Spleen (tissue), 11 donors: ENCODE measurements at regions not wholly inside any gene's neighbourhood (a gene's known extent, or its start where the extent isn't known, plus 50 kb on each side); places are given as distances from the start of the nearest gene placed in this dataset.

Source experiments
- DNase-seq: peaks from one replicate; pipeline ENCODE4 v3.0.0-alpha.2; 2020
- H3K27ac ChIP-seq, 8 donors: fragments of 200-600 bp; sonication (generic) in 7 of 8; 1 replicate in 4 of 8; 2 replicates in 4 of 8; pipeline versions ENCODE4 v1.5.0 to v1.8.0; 2016 to 2021; ENCODE audit warnings: inconsistent platforms in 4 of 8, mild to moderate bottlenecking in 4 of 8, moderate library complexity in 1 of 8
- H3K27me3 ChIP-seq, 7 donors: fragments of 200-600 bp; sonication (generic) in 6 of 7; replicated peaks in 1 of 7; 1 replicate in 4 of 7; 2 replicates in 3 of 7; pipeline versions ENCODE4 v1.5.0 to v1.8.0; 2016 to 2021; ENCODE audit warnings: inconsistent platforms in 3 of 7, mild to moderate bottlenecking in 1 of 7
- H3K36me3 ChIP-seq, 6 donors: fragments of 200-600 bp; sonication (generic) in 5 of 6; 1 replicate in 4 of 6; 2 replicates in 2 of 6; pipeline versions ENCODE4 v1.5.0 to v1.8.0; 2016 to 2021; ENCODE audit warnings: inconsistent platforms in 2 of 6
- H3K4me1 ChIP-seq, 6 donors: fragments of 200-600 bp; sonication (generic) in 5 of 6; 1 replicate in 3 of 6; 2 replicates in 3 of 6; pipeline versions ENCODE4 v1.5.0 to v1.8.0; 2016 to 2021; ENCODE audit warnings: inconsistent platforms in 3 of 6
- H3K4me3 ChIP-seq, 8 donors: fragments of 200-600 bp; sonication (generic) in 7 of 8; 1 replicate in 4 of 8; 2 replicates in 4 of 8; pipeline versions ENCODE4 v1.5.0 to v1.8.0; 2016 to 2021; ENCODE audit warnings: inconsistent platforms in 4 of 8, mild to moderate bottlenecking in 4 of 8, moderate library complexity in 2 of 8
- H3K9me3 ChIP-seq, 8 donors: fragments of 200-600 bp; sonication (generic) in 7 of 8; 1 replicate in 4 of 8; 2 replicates in 4 of 8; pipeline versions ENCODE4 v1.5.0 to v1.8.0; 2016 to 2021; ENCODE audit warnings: inconsistent platforms in 4 of 8
- POLR2A ChIP-seq, 3 donors: fragments of 450-650 bp; IDR thresholded peaks; one replicate each; pipeline ENCODE4 v1.5.1; 2017; ENCODE audit warnings: antibody characterized with exemption in 3 of 3, mild to moderate bottlenecking in 1 of 3
- POLR2AphosphoS5 ChIP-seq, 3 donors: sonication (generic); formaldehyde crosslinking; IDR thresholded peaks; one replicate each; pipeline ENCODE4 v1.5.1; 2017; ENCODE audit warnings: antibody characterized with exemption in 3 of 3
- WGBS, 5 donors: extraction: QIAGEN DNeasy Blood & Tissue Kit in 3 of 5; methylation state at CpG; one replicate each; pipeline versions ENCODE4 v1.1.5 to v1.1.7; 2013 to 2018; 5-methylcytosine and 5-hydroxymethylcytosine counted together
- intact Hi-C: fragments of 100-400 bp; cut with DNase I; formaldehyde crosslinking; loops from one replicate; pipeline ENCODE4 v1.15.0; 2023; ENCODE audit warnings: low total_unique reads
- TF ChIP-seq, protein P1 (sequence below), 11 experiments: fragments of 200-600 bp in 7 of 11; fragments of 450-650 bp in 4 of 11; sonication (generic) in 4 of 11; IDR thresholded peaks in 8 of 11; conservative IDR thresholded peaks in 3 of 11; 1 replicate in 7 of 11; 2 replicates in 4 of 11; pipeline versions ENCODE4 v1.4.0 to v1.8.0; 2016 to 2021; ENCODE audit warnings: antibody characterized with exemption in 11 of 11, inconsistent platforms in 4 of 11, mild to moderate bottlenecking in 1 of 11
- donor health status: healthy with polysubstance abuse.
- donor health status: DM: no; HTN: no; CAD: no; lungs with moderate emphysema.
- donor health status: DM: no; HTN: no; CAD: no.
- donor health status: Bipolar disorder and iron deficiency.
- donor health status: healthy.
- donor health status: DM: no; HTN: no; CAD: no.
- donor health status: DM: yes; HTN: yes; CAD: no.

DNA sequence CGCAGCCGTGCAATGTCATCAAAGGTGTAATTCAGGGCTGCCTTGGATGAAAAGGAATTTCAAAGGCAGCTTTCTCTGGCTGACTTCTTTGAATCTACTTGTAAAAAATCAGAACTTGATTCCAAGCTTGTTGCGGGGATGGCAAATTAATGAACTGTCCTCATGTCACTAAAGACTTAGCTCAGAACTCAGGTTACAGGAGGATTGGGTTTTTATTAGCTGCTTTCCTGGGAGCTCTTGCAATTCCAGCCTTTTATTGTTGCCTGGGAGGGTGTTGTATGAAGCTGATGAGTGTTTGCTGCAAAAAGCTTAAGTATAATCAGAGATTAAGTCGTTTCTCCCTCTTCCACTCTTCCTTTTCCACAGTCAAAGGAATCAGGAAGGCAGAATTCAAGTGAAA is 113.0 kb upstream of the CDH4 start:
- 75 to 78% (median 77%) methylated on average over 4 of the region's 4 CpGs for WGBS, 5 donors
- Histone ChIP-seq H3K27me3 (peaks cover 0 to 21% (median 0%) of the 10 kb centered on the region in 7 donors), H3K9me3 (no peaks in the 10 kb centered on the region), H3K4me3 (no peak overlapping the region), H3K36me3 (no peaks in the 10 kb centered on the region), H3K4me1 (no peaks in the 10 kb centered on the region), H3K27ac (no peak overlapping the region)
- DNase-seq, result no peak
- intact Hi-C loops, result no loop called here
- no peak for TF ChIP-seq POLR2A (IDR thresholded peaks at IDR 0.05)

DNA sequence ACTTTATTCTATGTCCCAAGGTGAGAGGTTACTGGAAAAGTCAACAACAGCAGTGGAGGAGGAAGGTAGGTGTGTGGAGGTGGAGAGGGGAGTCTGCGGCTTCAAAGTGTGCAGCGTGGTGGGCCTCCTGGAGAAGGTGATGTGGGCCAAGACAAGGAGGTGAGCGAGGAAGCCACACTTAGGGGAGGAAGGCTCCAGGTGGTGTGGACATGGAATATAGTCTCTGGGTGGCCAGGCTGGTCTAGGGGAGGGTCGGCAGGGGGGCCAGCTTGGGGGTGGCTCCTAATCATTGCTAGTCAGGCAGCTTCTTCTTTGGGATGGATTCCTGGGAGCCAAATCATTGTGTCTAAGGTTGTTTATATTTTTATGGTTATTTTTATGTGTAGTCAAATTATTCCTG is 111.5 kb upstream of the CDH4 start:
- peaks cover 0 to 8% (median 0%) of the 10 kb centered on the region in 7 donors for H3K27me3 ChIP-seq
- H3K27ac ChIP-seq, result no peak overlapping the region
- DNase-seq, result no peak
- H3K4me3 ChIP-seq, result no peak overlapping the region
- H3K36me3 ChIP-seq, result no peaks in the 10 kb centered on the region
- H3K9me3 ChIP-seq, result peaks cover 0 to 12% (median 5%) of the 10 kb centered on the region in 8 donors
- 76 to 93% (median 91%) methylated on average over 4 of the region's 4 CpGs for WGBS, 5 donors
- TF ChIP-seq, protein P1, sequence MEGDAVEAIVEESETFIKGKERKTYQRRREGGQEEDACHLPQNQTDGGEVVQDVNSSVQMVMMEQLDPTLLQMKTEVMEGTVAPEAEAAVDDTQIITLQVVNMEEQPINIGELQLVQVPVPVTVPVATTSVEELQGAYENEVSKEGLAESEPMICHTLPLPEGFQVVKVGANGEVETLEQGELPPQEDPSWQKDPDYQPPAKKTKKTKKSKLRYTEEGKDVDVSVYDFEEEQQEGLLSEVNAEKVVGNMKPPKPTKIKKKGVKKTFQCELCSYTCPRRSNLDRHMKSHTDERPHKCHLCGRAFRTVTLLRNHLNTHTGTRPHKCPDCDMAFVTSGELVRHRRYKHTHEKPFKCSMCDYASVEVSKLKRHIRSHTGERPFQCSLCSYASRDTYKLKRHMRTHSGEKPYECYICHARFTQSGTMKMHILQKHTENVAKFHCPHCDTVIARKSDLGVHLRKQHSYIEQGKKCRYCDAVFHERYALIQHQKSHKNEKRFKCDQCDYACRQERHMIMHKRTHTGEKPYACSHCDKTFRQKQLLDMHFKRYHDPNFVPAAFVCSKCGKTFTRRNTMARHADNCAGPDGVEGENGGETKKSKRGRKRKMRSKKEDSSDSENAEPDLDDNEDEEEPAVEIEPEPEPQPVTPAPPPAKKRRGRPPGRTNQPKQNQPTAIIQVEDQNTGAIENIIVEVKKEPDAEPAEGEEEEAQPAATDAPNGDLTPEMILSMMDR (IDR thresholded peaks at IDR 0.05 in 8 of 11, conservative IDR thresholded peaks at IDR 0.05 in 3 of 11), result no peak
- TF ChIP-seq POLR2AphosphoS5 (IDR thresholded peaks at IDR 0.05) (no peak), POLR2A (IDR thresholded peaks at IDR 0.05) (no peak)
- intact Hi-C loops, result no loop called here
- H3K4me1 ChIP-seq, result no peaks in the 10 kb centered on the region

DNA sequence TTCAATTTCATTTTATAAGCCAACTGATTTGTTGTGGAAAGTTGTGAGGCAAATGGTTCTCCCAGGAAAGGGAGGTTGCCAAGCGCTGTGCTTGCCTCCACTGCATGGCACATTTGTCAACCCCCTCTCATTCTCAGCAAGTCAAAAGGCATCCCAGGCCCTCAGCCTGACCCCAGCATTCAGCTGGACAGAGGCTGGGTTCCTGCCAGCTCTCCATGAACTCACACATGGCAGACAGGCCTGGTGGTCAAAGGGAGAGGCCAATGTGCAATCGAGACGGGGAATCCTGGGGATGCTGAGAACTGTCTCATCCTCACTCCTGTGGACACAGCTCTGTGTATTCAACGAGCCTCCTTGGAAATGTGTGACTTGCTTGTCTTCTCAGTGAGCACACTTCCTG is 106.0 kb upstream of the CDH4 start:
- Histone ChIP-seq H3K27ac (no peak overlapping the region), H3K9me3 (peaks cover 0 to 13% (median 5%) of the 10 kb centered on the region in 8 donors), H3K27me3 (peaks cover 0 to 6% (median 0%) of the 10 kb centered on the region in 7 donors), H3K36me3 (no peaks in the 10 kb centered on the region), H3K4me3 (no peak overlapping the region), H3K4me1 (no peaks in the 10 kb centered on the region)
- intact Hi-C loops, result no loop called here
- 58 to 66% (median 62%) methylated on average over 3 to 4 of the region's 4 CpGs for WGBS, 5 donors
- DNase-seq, result no peak
- no peak for TF ChIP-seq POLR2A (IDR thresholded peaks at IDR 0.05)
- no peak for TF ChIP-seq POLR2AphosphoS5 (IDR thresholded peaks at IDR 0.05)
- TF ChIP-seq, protein P1 (IDR thresholded peaks at IDR 0.05 in 8 of 11, conservative IDR thresholded peaks at IDR 0.05 in 3 of 11), result no peak

DNA sequence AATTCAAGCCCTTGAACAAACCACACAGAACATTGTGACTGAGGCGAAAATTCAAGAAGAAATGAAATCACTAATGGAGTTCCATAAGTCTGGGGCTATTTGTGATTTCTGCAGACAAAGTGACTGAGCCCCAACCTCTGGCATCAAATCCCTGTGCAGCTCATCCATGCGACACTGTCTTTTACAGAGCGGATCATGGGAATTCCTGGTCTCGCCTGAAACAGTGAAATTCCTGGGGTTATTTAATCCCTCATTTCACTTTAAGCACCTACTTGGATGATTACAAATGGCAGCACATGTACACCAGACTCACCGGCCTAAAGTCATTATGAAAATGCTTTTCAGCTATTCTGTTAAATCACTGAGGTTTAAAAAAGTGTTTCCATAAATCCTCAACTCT is 102.4 kb upstream of the CDH4 start:
- no peaks in the 10 kb centered on the region for H3K36me3 ChIP-seq
- H3K27me3 ChIP-seq, result peaks cover 0 to 6% (median 0%) of the 10 kb centered on the region in 7 donors
- H3K4me3 ChIP-seq, result no peak overlapping the region
- H3K9me3 ChIP-seq, result peaks cover 0 to 12% (median under 1%) of the 10 kb centered on the region in 8 donors
- no peak for TF ChIP-seq POLR2A (IDR thresholded peaks at IDR 0.05)
- WGBS, 5 donors, result 75 to 84% (median 84%) methylated on average over 5 of the region's 5 CpGs
- H3K27ac ChIP-seq, result no peak overlapping the region
- intact Hi-C loops, result no loop called here
- no peak for DNase-seq
- no peaks in the 10 kb centered on the region for H3K4me1 ChIP-seq

DNA sequence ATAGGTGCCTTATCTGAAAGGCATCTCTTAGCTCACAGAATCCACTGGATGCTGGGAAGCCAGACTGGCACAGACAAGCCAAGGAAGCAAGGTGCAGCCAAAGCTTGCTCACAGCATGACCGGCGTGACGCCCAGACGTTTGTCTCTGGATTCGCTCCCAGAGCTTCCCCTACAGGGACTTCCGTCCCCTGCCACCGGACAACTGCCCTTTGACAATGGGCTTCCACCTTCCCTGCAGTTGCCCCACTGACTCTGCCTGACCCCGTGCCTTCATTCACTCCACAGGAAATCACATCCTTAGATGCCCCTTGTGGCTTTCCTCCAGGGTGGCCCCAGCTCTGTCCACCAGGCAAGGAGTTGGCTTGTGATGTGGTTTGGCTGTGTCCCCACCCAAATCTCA is 94.8 kb upstream of the CDH4 start:
- H3K27me3 ChIP-seq, result peaks cover 0 to 9% (median 0%) of the 10 kb centered on the region in 7 donors
- H3K36me3 ChIP-seq, result no peaks in the 10 kb centered on the region
- WGBS, 5 donors, result 88 to 93% (median 90%) methylated on average over 8 of the region's 8 CpGs
- no peak overlapping the region for H3K27ac ChIP-seq
- DNase-seq, result no peak
- no peak overlapping the region for H3K4me3 ChIP-seq
- H3K4me1 ChIP-seq, result no peaks in the 10 kb centered on the region
- TF ChIP-seq POLR2AphosphoS5 (IDR thresholded peaks at IDR 0.05) (no peak), POLR2A (IDR thresholded peaks at IDR 0.05) (no peak)
- TF ChIP-seq, protein P1 (IDR thresholded peaks at IDR 0.05 in 8 of 11, conservative IDR thresholded peaks at IDR 0.05 in 3 of 11), result no peak
- peaks cover 0 to 13% (median 7%) of the 10 kb centered on the region in 8 donors for H3K9me3 ChIP-seq
- intact Hi-C loops, result no loop called here
